Astrocyte of the cerebellum (primary cell): ENCODE measurements at regions not wholly inside any gene's neighbourhood (a gene's known extent, or its start where the extent isn't known, plus 50 kb on each side); places are given as distances from the start of the nearest gene placed in this dataset.

ENCODE experiments used
- DNase-seq: peaks from one replicate; pipeline ENCODE4 v3.0.0-alpha.2; 2011; ENCODE audit warnings: low read depth
- H3K4me3 ChIP-seq: 2 replicates; pipeline ENCODE4 v1.5.1; 2011; ENCODE audit warnings: mild to moderate bottlenecking, low read depth, low read length, moderate library complexity
- in situ Hi-C: cut with HindIII; loops from 2 replicates; pipeline ENCODE4 v1.10.0; 2017; ENCODE audit warnings: low sequenced_read_pairs
- TF ChIP-seq, protein P1 (sequence below): IDR thresholded peaks from 2 replicates; pipeline ENCODE4 v1.5.1; 2012; ENCODE audit warnings: low read length, low read depth, moderate library complexity, mild to moderate bottlenecking; ENCODE audit errors: missing control alignments

DNA sequence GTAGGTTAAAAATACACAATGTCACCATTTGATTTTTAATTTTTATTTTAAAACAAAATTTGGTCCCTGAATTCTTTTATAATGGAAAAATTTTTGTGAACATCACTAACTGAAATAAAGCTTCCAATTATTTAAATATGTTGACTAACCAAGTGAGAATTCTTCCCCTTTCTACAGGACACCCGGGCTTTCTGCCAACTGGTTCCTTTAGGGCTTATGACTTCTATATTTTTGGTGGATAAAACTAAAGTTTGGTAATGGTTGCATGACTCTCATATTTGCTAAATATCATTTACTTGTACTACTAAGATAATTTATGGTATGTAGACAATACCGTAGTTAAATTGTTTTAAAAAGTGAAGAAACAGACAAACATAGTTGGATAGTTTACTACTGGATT, 291.0 kb upstream of the DOK6 start:
- in situ Hi-C loops: no loop called here
- peak; percentile 24 for DNase-seq
- TF ChIP-seq, protein P1, sequence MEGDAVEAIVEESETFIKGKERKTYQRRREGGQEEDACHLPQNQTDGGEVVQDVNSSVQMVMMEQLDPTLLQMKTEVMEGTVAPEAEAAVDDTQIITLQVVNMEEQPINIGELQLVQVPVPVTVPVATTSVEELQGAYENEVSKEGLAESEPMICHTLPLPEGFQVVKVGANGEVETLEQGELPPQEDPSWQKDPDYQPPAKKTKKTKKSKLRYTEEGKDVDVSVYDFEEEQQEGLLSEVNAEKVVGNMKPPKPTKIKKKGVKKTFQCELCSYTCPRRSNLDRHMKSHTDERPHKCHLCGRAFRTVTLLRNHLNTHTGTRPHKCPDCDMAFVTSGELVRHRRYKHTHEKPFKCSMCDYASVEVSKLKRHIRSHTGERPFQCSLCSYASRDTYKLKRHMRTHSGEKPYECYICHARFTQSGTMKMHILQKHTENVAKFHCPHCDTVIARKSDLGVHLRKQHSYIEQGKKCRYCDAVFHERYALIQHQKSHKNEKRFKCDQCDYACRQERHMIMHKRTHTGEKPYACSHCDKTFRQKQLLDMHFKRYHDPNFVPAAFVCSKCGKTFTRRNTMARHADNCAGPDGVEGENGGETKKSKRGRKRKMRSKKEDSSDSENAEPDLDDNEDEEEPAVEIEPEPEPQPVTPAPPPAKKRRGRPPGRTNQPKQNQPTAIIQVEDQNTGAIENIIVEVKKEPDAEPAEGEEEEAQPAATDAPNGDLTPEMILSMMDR: no peak
- H3K4me3 ChIP-seq: no peak overlapping the region

DNA sequence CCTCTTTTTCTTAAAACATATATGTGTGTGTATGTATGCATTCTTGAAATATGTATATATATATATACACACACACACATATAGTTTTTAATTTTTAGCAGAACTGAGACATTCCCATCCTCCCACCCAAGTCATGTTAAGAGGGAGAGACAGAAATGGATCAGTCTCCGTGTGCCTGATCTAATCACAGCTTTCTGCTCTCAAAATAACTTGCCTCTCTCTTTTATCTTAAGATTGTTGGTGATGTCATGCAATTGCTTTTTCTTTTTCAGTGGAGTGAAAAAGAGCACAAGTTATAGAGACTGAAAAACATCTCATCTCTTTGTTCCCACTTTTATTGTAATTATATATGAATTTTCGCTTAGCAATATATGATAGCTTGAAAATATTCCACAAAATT, 279.9 kb upstream of the DOK6 start:
- H3K4me3 ChIP-seq: no peak overlapping the region
- TF ChIP-seq, protein P1: no peak
- no peak for DNase-seq
- in situ Hi-C loops: no loop called here

- no peak overlapping the region for H3K4me3 ChIP-seq
- in situ Hi-C loops: no loop called here
- DNase-seq: no peak
- TF ChIP-seq, protein P1: no peak
These were observed 277.3 kb upstream of the DOK6 start for GRCh38 chr18:69123421-69123820.

- no peak for DNase-seq
- TF ChIP-seq, protein P1: no peak
- in situ Hi-C loops: no loop called here
- H3K4me3 ChIP-seq: no peak overlapping the region
These were observed 272.7 kb upstream of the DOK6 start for GRCh38 chr18:69127873-69128500.

DNA sequence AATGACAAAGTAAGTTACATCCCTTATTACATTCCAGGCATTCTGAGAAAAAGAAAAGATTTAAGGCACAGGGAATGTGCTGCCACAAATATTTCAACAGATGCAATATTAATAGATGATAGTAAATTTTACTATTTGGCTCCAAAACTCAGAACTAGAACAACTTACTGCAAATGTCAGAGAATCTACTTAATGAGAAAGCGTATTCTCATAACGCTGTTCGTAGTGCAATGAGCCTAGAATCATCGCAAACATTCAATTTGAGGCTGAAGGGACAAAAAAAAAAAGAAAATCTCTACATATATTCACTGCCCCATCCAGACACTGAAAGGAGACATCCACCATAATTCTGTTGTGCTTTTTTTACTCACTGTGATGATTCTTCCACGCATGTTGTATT, 272.1 kb upstream of the DOK6 start:
- in situ Hi-C loops: no loop called here
- H3K4me3 ChIP-seq: no peak overlapping the region
- TF ChIP-seq, protein P1: no peak
- no peak for DNase-seq

- TF ChIP-seq, protein P1: no peak
- DNase-seq: no peak
These were observed 271.7 kb upstream of the DOK6 start for GRCh38 chr18:69128978-69129377.

More at GRCh38 chr18:69128978-69129377, 271.7 kb upstream of the DOK6 start:
- H3K4me3 ChIP-seq: no peak overlapping the region
- in situ Hi-C loops: no loop called here
